Right lobe of liver (tissue), 6 donors: ENCODE measurements at regions not wholly inside any gene's neighbourhood (a gene's known extent, or its start where the extent isn't known, plus 50 kb on each side); places are given as distances from the start of the nearest gene placed in this dataset.

Source experiments
- ATAC-seq, 4 donors: fragments of 200-7000 bp; cut with Tn5 transposase; one replicate each; pipeline ENCODE4 v1.9.1; 2020; ENCODE audit warnings: mild to moderate bottlenecking in 4 of 4, moderate library complexity in 4 of 4
- DNase-seq, 3 donors: peaks; one replicate each; pipeline ENCODE4 v3.0.0-alpha.2; 2020
- H3K27ac ChIP-seq, 3 donors: fragments of 200-600 bp; one replicate each; pipeline ENCODE4 v1.8.0; 2022
- H3K27me3 ChIP-seq, 2 donors: fragments of 200-600 bp; one replicate each; pipeline ENCODE4 v1.8.0; 2022
- H3K36me3 ChIP-seq, 4 donors: fragments of 200-600 bp; sonication (generic) in 1 of 4; one replicate each; pipeline versions ENCODE4 v1.5.1 to v1.8.0; 2017 to 2022; ENCODE audit warnings: control low read depth in 1 of 4
- H3K4me1 ChIP-seq, 4 donors: fragments of 200-600 bp; sonication (generic) in 1 of 4; one replicate each; pipeline versions ENCODE4 v1.5.1 to v1.8.0; 2017 to 2022; ENCODE audit warnings: control low read depth in 1 of 4
- H3K4me3 ChIP-seq, 3 donors: fragments of 200-600 bp; one replicate each; pipeline ENCODE4 v1.8.0; 2022
- H3K9me3 ChIP-seq, 4 donors: fragments of 200-600 bp; sonication (generic) in 1 of 4; one replicate each; pipeline versions ENCODE4 v1.5.1 to v1.8.0; 2017 to 2022; ENCODE audit warnings: control low read depth in 1 of 4
- POLR2A ChIP-seq: fragments of 450-650 bp; IDR thresholded peaks from one replicate; pipeline ENCODE4 v1.6.1; 2017; ENCODE audit warnings: antibody characterized with exemption, mild to moderate bottlenecking
- WGBS: methylation state at CpG from one replicate; pipeline ENCODE4 v1.1.6; 2018; ENCODE audit warnings: low coverage, low lambda C conversion rate; ENCODE audit not compliant: insufficient coverage; ENCODE audit errors: missing lambda C conversion rate; 5-methylcytosine and 5-hydroxymethylcytosine counted together
- intact Hi-C, 2 donors: fragments of 100-400 bp; cut with DNase I; formaldehyde crosslinking; loops; one replicate each; pipeline versions ENCODE4 v1.11.2 to v1.14.1; 2022
- TF ChIP-seq, protein P1 (sequence below), 4 donors: fragments of 200-600 bp in 3 of 4; fragments of 450-650 bp in 1 of 4; IDR thresholded peaks; one replicate each; pipeline versions ENCODE4 v1.5.1 to v1.8.0; 2016 to 2022; ENCODE audit warnings: antibody characterized with exemption in 4 of 4, mild to moderate bottlenecking in 2 of 4
- donor health status: DM: no; HTN: yes; CAD: no.
- donor health status: DM: no; HTN: no; CAD: no.
- donor health status: DM: no; HTN: no; CAD: no.
- donor health status: DM: no; HTN: yes; CAD: no.
- donor health status: DM: no; HTN: yes; CAD: no.

DNA sequence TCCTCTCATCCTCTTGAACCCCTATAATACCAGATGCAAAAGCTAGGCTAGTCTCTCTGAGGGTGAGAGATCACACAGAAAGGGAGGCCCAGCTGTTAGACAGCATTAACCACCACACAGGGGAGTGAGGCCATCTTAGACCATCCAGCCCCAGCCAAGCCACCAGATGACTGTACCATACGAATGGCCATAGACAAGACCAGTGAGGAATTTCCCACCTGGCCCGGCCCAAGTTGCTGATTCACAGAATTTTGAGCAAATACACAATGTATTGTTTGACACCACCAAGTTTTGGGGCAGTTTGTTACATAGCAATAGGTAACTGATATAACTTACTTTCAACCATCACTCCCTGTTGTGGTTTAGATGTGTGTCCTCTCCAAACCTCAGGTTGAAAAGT is 98.2 kb upstream of the CTNNA2 start:
- ATAC-seq: no peak
- WGBS: 0% methylated on average over 1 of the region's 2 CpGs
- no peaks in the 10 kb centered on the region for H3K9me3 ChIP-seq
- intact Hi-C loops: no loop called here
- no peaks in the 10 kb centered on the region for H3K27me3 ChIP-seq
- DNase-seq: no peak
- H3K4me3 ChIP-seq: no peak overlapping the region
- no peak for TF ChIP-seq POLR2A
- TF ChIP-seq, protein P1, sequence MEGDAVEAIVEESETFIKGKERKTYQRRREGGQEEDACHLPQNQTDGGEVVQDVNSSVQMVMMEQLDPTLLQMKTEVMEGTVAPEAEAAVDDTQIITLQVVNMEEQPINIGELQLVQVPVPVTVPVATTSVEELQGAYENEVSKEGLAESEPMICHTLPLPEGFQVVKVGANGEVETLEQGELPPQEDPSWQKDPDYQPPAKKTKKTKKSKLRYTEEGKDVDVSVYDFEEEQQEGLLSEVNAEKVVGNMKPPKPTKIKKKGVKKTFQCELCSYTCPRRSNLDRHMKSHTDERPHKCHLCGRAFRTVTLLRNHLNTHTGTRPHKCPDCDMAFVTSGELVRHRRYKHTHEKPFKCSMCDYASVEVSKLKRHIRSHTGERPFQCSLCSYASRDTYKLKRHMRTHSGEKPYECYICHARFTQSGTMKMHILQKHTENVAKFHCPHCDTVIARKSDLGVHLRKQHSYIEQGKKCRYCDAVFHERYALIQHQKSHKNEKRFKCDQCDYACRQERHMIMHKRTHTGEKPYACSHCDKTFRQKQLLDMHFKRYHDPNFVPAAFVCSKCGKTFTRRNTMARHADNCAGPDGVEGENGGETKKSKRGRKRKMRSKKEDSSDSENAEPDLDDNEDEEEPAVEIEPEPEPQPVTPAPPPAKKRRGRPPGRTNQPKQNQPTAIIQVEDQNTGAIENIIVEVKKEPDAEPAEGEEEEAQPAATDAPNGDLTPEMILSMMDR (IDR thresholded peaks at IDR 0.05): no peak
- no peaks in the 10 kb centered on the region for H3K4me1 ChIP-seq
- no peak overlapping the region for H3K27ac ChIP-seq
- H3K36me3 ChIP-seq: no peaks in the 10 kb centered on the region

DNA sequence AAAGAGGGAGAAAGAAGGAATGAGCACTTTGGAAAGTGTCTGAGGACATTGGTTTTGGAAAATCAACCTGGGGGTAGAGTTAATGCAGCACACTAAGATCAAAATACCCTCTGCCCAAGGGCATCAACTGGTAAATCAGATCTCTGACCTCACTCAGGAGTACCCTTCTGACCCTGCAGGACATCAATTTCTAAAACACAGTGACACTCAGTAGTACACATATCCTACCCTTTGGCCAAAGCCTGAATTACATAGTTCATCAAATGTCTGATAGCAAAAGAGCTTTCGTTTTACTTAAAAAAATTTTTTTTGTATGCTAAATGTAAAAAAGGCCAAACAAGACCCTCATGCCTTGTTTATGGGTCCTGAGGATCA is 118.4 kb upstream of the CTNNA2 start:
- DNase-seq (no peak), ATAC-seq (peak in 2 of 4 donors; percentile 57 to 61)
- Histone ChIP-seq H3K36me3 (no peaks in the 10 kb centered on the region), H3K4me1 (peaks cover 0 to 9% (median 0%) of the 10 kb centered on the region in 4 donors), H3K27ac (no peak overlapping the region), H3K27me3 (no peaks in the 10 kb centered on the region), H3K4me3 (no peak overlapping the region), H3K9me3 (no peaks in the 10 kb centered on the region)
- 65% methylated on average over 1 of the region's 1 CpG for WGBS
- intact Hi-C loops: no loop called here
- TF ChIP-seq POLR2A: no peak
- TF ChIP-seq, protein P1 (IDR thresholded peaks at IDR 0.05): no peak

DNA sequence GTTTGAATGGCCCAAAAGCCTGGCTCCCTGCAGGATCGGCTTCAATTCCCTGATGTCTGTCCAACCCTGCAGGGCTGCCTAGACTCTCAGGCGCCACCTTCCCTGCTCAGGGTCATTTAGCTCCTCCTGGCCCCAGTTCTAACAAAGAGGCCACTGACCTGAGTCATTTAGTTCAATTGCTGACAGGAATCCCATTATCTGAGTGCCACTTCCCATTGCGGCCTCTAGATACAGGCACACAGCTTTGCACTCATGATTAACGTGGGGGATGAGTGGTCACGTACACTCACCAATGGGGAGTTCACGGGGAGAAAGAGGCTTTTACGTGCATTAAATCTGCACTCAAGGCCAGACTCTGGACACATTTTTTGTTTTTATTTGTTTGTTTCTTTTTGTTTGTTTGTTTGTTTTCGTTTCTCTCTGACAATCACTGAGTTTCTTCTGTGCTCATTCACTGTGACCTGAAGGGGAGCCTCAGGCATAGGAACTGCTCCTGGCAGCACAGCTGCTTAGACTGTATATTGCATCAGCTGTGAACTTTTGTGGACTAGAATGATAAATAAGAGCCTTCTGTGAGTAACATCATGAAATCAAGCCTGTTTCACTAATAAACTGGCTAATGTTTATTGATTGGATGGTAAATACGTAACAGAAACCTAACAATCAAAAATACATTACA is 118.9 kb upstream of the CTNNA2 start:
- no peaks in the 10 kb centered on the region for H3K36me3 ChIP-seq
- intact Hi-C loops: no loop called here
- TF ChIP-seq, protein P1 (IDR thresholded peaks at IDR 0.05): no peak
- TF ChIP-seq POLR2A: no peak
- H3K4me1 ChIP-seq: peaks cover 0 to 9% (median 0%) of the 10 kb centered on the region in 4 donors
- WGBS: 10% methylated on average over 8 of the region's 9 CpGs
- H3K9me3 ChIP-seq: no peaks in the 10 kb centered on the region
- DNase-seq (peak in 1 of 3 donors; percentile 40), ATAC-seq (peak; percentile 74 to 92 (median 90))
- H3K27me3 ChIP-seq: no peaks in the 10 kb centered on the region
- no peak overlapping the region for H3K27ac ChIP-seq
- H3K4me3 ChIP-seq: no peak overlapping the region

DNA sequence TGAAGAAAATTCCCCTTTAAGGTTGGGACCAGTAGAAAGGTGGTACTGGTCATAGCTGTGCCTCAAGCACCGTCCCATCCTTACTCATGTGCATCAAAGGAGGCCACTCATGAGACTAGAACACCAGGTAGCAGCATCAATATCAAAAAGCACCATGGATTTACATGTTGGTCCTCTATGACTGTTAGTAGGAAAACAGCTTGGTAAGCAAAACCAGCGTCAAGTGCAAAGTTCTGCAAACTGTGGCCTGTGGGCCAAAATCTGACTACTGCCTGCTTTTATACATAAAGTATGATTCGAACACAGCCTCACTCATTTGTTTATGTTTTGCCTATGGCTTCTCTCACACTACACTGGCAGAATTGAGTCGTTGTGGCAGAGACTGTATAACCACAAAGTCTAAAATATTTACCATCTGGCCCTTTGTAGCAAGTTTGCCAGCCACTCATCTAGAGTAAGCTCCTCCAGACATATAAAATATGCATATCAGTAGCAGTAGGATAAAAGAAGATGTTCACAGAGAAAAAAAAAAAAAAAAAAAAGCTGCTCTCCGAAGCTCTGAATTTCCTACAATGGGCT is 119.7 kb upstream of the CTNNA2 start:
- 24% methylated on average over 4 of the region's 5 CpGs for WGBS
- TF ChIP-seq POLR2A: no peak
- TF ChIP-seq, protein P1 (IDR thresholded peaks at IDR 0.05): no peak
- no peaks in the 10 kb centered on the region for H3K27me3 ChIP-seq
- DNase-seq: no peak
- no peaks in the 10 kb centered on the region for H3K9me3 ChIP-seq
- peak in 2 of 4 donors; percentile 33 to 41 for ATAC-seq
- H3K27ac ChIP-seq: no peak overlapping the region
- intact Hi-C loops: no loop called here
- no peak overlapping the region for H3K4me3 ChIP-seq
- H3K4me1 ChIP-seq: peaks cover 0 to 9% (median 0%) of the 10 kb centered on the region in 4 donors
- H3K36me3 ChIP-seq: no peaks in the 10 kb centered on the region
